HL-60 (cell line): ENCODE measurements at regions not wholly inside any gene's neighbourhood (a gene's known extent, or its start where the extent isn't known, plus 50 kb on each side); places are given as distances from the start of the nearest gene placed in this dataset.

Experiments used
- CTCF ChIP-seq: IDR thresholded peaks from one replicate; pipeline ENCODE4 v1.5.1; 2011; ENCODE audit warnings: low read length, control low read depth, inconsistent platforms; ENCODE audit not compliant: insufficient read depth
- GABPA ChIP-seq: IDR thresholded peaks from 2 replicates; pipeline ENCODE4 v1.6.1; 2012; ENCODE audit warnings: low read depth
- POLR2AphosphoS5 ChIP-seq: IDR thresholded peaks from 2 replicates; pipeline ENCODE4 v1.6.1; 2012; ENCODE audit warnings: low read depth
- REST ChIP-seq: IDR thresholded peaks from 2 replicates; pipeline ENCODE4 v1.6.1; 2012; ENCODE audit warnings: low read depth; ENCODE audit not compliant: insufficient replicate concordance
- SPI1 ChIP-seq: IDR thresholded peaks from 2 replicates; pipeline ENCODE4 v1.6.1; 2012; ENCODE audit warnings: low read depth, mild to moderate bottlenecking, borderline replicate concordance

GRCh38 chr4:141891260-141892120 lies 255.1 kb downstream of the IL15 start:
- no peak for TF ChIP-seq POLR2AphosphoS5
- no peak for TF ChIP-seq CTCF
- no peak for TF ChIP-seq GABPA
- no peak for TF ChIP-seq REST
- TF ChIP-seq SPI1 = no peak
